Loucy (cell line): ENCODE measurements at regions not wholly inside any gene's neighbourhood (a gene's known extent, or its start where the extent isn't known, plus 50 kb on each side); places are given as distances from the start of the nearest gene placed in this dataset.

Source experiments
- H2AFZ ChIP-seq: fragments of 200-600 bp; sonication (generic); 2 replicates; pipeline ENCODE4 v1.6.0; 2016; ENCODE audit warnings: antibody characterized with exemption, mild to moderate bottlenecking, low read length, moderate library complexity
- H3F3A ChIP-seq: fragments of 200-600 bp; 2 replicates; pipeline ENCODE4 v1.6.0; 2016; ENCODE audit warnings: antibody characterized with exemption, low read depth, mild to moderate bottlenecking
- H3K27me3 ChIP-seq: fragments of 200-600 bp; sonication (generic); 2 replicates; pipeline ENCODE4 v1.6.1; 2014; ENCODE audit warnings: low read length, mild to moderate bottlenecking; ENCODE audit not compliant: insufficient read depth, poor library complexity, severe bottlenecking
- H3K36me3 ChIP-seq: fragments of 200-600 bp; sonication (generic); 2 replicates; pipeline ENCODE4 v1.6.1; 2016; ENCODE audit warnings: low read length; ENCODE audit not compliant: insufficient read depth
- H3K4me1 ChIP-seq: fragments of 200-600 bp; sonication (generic); 2 replicates; pipeline ENCODE4 v1.5.1; 2014; ENCODE audit warnings: low read length, mild to moderate bottlenecking; ENCODE audit not compliant: insufficient read depth, poor library complexity, severe bottlenecking
- H3K4me2 ChIP-seq: fragments of 200-600 bp; sonication (generic); 2 replicates; pipeline ENCODE4 v1.6.0; 2014; ENCODE audit warnings: antibody characterized with exemption, low read length, low read depth, mild to moderate bottlenecking; ENCODE audit not compliant: poor library complexity, severe bottlenecking
- H3K4me3 ChIP-seq: fragments of 200-600 bp; sonication (generic); 2 replicates; pipeline ENCODE4 v1.5.1; 2014; ENCODE audit warnings: low read length, mild to moderate bottlenecking, mixed read lengths; ENCODE audit not compliant: poor library complexity, severe bottlenecking
- H3K79me2 ChIP-seq: fragments of 200-600 bp; sonication (generic); 2 replicates; pipeline ENCODE4 v1.6.1; 2014; ENCODE audit warnings: low read length; ENCODE audit not compliant: insufficient read depth
- H3K9ac ChIP-seq: fragments of 200-600 bp; sonication (generic); 2 replicates; pipeline ENCODE4 v1.6.0; 2014; ENCODE audit warnings: mild to moderate bottlenecking, low read depth, low read length, moderate library complexity; ENCODE audit not compliant: poor library complexity, severe bottlenecking
- H3K9me2 ChIP-seq: fragments of 200-600 bp; sonication (generic); replicated peaks from 2 replicates; pipeline ENCODE4 v1.6.1; 2016; ENCODE audit warnings: low read depth, low read length, mixed read lengths
- H3K9me3 ChIP-seq: fragments of 200-600 bp; sonication (generic); 2 replicates; pipeline ENCODE4 v1.6.1; 2014; ENCODE audit warnings: mild to moderate bottlenecking, antibody characterized with exemption, low read length, low read depth; ENCODE audit not compliant: insufficient read depth
- H4K20me1 ChIP-seq: fragments of 200-600 bp; sonication (generic); 2 replicates; pipeline ENCODE4 v1.6.0; 2014; ENCODE audit warnings: antibody characterized with exemption, low read length, mild to moderate bottlenecking; ENCODE audit not compliant: insufficient read depth, poor library complexity, severe bottlenecking
- CTCF ChIP-seq: fragments of 200-600 bp; sonication (generic); conservative IDR thresholded peaks from 2 replicates; pipeline ENCODE4 v1.5.1; 2014; ENCODE audit warnings: mild to moderate bottlenecking, antibody characterized with exemption, low read length
- EZH2phosphoT487 ChIP-seq: fragments of 200-600 bp; IDR thresholded peaks from 2 replicates; pipeline ENCODE4 v1.6.1; 2018; ENCODE audit warnings: antibody characterized with exemption, mild to moderate bottlenecking, moderate library complexity, borderline replicate concordance

GRCh38 chr7:23928418-23928775 is 218.4 kb downstream of the STK31 start:
- no peaks in the 10 kb centered on the region for H3K36me3 ChIP-seq
- TF ChIP-seq EZH2phosphoT487, result no peak
- TF ChIP-seq CTCF, result no peak
- no peaks in the 10 kb centered on the region for H3K9me3 ChIP-seq
- no peak overlapping the region for H3K4me2 ChIP-seq
- peaks cover 9% of the 10 kb centered on the region for H3K4me1 ChIP-seq
- H3F3A ChIP-seq, result no peaks in the 10 kb centered on the region
- no peaks in the 10 kb centered on the region for H4K20me1 ChIP-seq
- no peaks in the 10 kb centered on the region for H3K27me3 ChIP-seq
- H3K4me3 ChIP-seq, result no peak overlapping the region
- H3K9me2 ChIP-seq, result no peaks in the 10 kb centered on the region
- H3K79me2 ChIP-seq, result no peaks in the 10 kb centered on the region
- H2AFZ ChIP-seq, result no peak overlapping the region
- H3K9ac ChIP-seq, result no peak overlapping the region

- H3K4me3 ChIP-seq, result no peak overlapping the region
- no peaks in the 10 kb centered on the region for H3K9me3 ChIP-seq
- H3K9me2 ChIP-seq, result no peaks in the 10 kb centered on the region
- TF ChIP-seq CTCF (no peak), EZH2phosphoT487 (no peak)
- no peaks in the 10 kb centered on the region for H3F3A ChIP-seq
- no peak overlapping the region for H2AFZ ChIP-seq
- no peaks in the 10 kb centered on the region for H3K4me1 ChIP-seq
- no peaks in the 10 kb centered on the region for H4K20me1 ChIP-seq
- H3K36me3 ChIP-seq, result no peaks in the 10 kb centered on the region
- H3K79me2 ChIP-seq, result no peaks in the 10 kb centered on the region
- H3K27me3 ChIP-seq, result no peaks in the 10 kb centered on the region
- H3K9ac ChIP-seq, result no peak overlapping the region
- H3K4me2 ChIP-seq, result no peak overlapping the region
These were observed 220.3 kb downstream of the STK31 start for GRCh38 chr7:23930312-23930711.

- Histone ChIP-seq H3K36me3 (no peaks in the 10 kb centered on the region), H3K27me3 (no peaks in the 10 kb centered on the region), H3K4me2 (no peak overlapping the region), H3F3A (no peaks in the 10 kb centered on the region), H3K9ac (no peak overlapping the region), H3K9me3 (no peaks in the 10 kb centered on the region), H3K79me2 (no peaks in the 10 kb centered on the region), H3K4me1 (no peaks in the 10 kb centered on the region), H2AFZ (no peak overlapping the region), H3K9me2 (no peaks in the 10 kb centered on the region), H4K20me1 (no peaks in the 10 kb centered on the region), H3K4me3 (no peak overlapping the region)
- TF ChIP-seq EZH2phosphoT487 (no peak), CTCF (no peak)
These were observed 221.6 kb downstream of the STK31 start for GRCh38 chr7:23931633-23932032.
